K562 (cell line): ENCODE measurements at regions not wholly inside any gene's neighbourhood (a gene's known extent, or its start where the extent isn't known, plus 50 kb on each side); places are given as distances from the start of the nearest gene placed in this dataset.
A peak's percentile ranks its signal among the peaks of the same experiment; 100 is the strongest.

Experiments used
- ATAC-seq: fragments of 200-7000 bp; cut with Tn5 transposase; 3 replicates; pipeline ENCODE4 v1.9.1; 2020; ENCODE audit warnings: moderate library complexity
- BruUV-seq: library from RNA; stranded (reverse); fragments of 400-500 nt; replicated peaks from 2 replicates; lab custom pipeline; 2021; lab: Mats Ljungman, UMichigan
- CTCF ChIA-PET: fragments of 300-600 bp; formaldehyde crosslinking; extraction: SDS; loops from one replicate; lab custom pipeline; 2021; ENCODE audit warnings: low intra/inter-chr PET ratio; lab: Yijun Ruan, JAX
- POLR2A ChIA-PET: fragments of 300-600, 350-650 bp; sonication (Branson Sonifier 250); formaldehyde crosslinking; extraction: SDS; loops from one replicate; lab custom pipeline; 2021; ENCODE audit warnings: antibody characterized with exemption, inconsistent platforms; lab: Yijun Ruan, JAX
- DNase-seq, 4 experiments: peaks; one replicate each; pipeline versions ENCODE4 v3.0.0 to v3.0.0-alpha.2; 2011 to 2018; ENCODE audit warnings: low spot score in 3 of 4, mixed read lengths in 3 of 4; ENCODE audit errors: extremely low read depth in 1 of 4
- FAIRE-seq: peaks from 2 replicates; lab custom pipeline; 2011; peaks lifted over from hg19 to GRCh38; lab: Jason Lieb, UNC
- H2AFZ ChIP-seq: 2 replicates; pipeline ENCODE4 v1.6.0; 2011; ENCODE audit warnings: low read depth, low read length, control low read depth, inconsistent platforms
- H3K27ac ChIP-seq: fragments of 200-600 bp; 3 replicates; pipeline ENCODE4 v1.8.0; 2011; ENCODE audit warnings: low read depth, mild to moderate bottlenecking, control low read depth, inconsistent platforms, low read length, moderate library complexity, mixed read lengths; ENCODE audit errors: extremely low read depth
- H3K27me3 ChIP-seq, 2 experiments: fragments of 300-600 bp in 1 of 2; 2 replicates in 1 of 2; 3 replicates in 1 of 2; pipeline versions ENCODE4 v1.6.0 to v1.8.0; 2011; ENCODE audit warnings: inconsistent platforms in 2 of 2, low read length in 2 of 2, mild to moderate bottlenecking in 1 of 2, mixed read lengths in 1 of 2, moderate library complexity in 1 of 2; ENCODE audit not compliant: control insufficient read depth in 2 of 2, insufficient read depth in 2 of 2
- H3K36me3 ChIP-seq: fragments of 300-600 bp; 3 replicates; pipeline ENCODE4 v1.8.0; 2011; ENCODE audit warnings: mild to moderate bottlenecking, low read length, inconsistent platforms; ENCODE audit not compliant: control insufficient read depth, insufficient read depth
- H3K4me1 ChIP-seq, 2 experiments: fragments of 200-600 bp in 1 of 2; replicated peaks in 1 of 2; 2 replicates in 1 of 2; 3 replicates in 1 of 2; pipeline versions ENCODE4 v1.5.1 to v1.8.0; 2011; ENCODE audit warnings: inconsistent platforms in 2 of 2, low read length in 2 of 2, mild to moderate bottlenecking in 1 of 2, mixed read lengths in 1 of 2, moderate library complexity in 1 of 2; ENCODE audit not compliant: control insufficient read depth in 2 of 2, insufficient read depth in 2 of 2
- H3K4me2 ChIP-seq: 2 replicates; pipeline ENCODE4 v1.6.1; 2011; ENCODE audit warnings: low read length, control low read depth, inconsistent platforms, mixed read lengths; ENCODE audit not compliant: insufficient read depth
- H3K4me3 ChIP-seq: fragments of 200-600 bp; sonication (generic), shearing (Covaris generic); 2 replicates; pipeline ENCODE4 v1.5.1; 2016; ENCODE audit warnings: control low read depth, inconsistent platforms
- H3K79me2 ChIP-seq: fragments of 200-600 bp; 3 replicates; pipeline ENCODE4 v1.8.0; 2011; ENCODE audit warnings: low read length, inconsistent platforms; ENCODE audit not compliant: control insufficient read depth, insufficient read depth
- H3K9ac ChIP-seq, 2 experiments: 2 replicates each; pipeline versions ENCODE4 v1.6.0 to v1.6.1; 2011; ENCODE audit warnings: low read depth in 2 of 2, low read length in 2 of 2, control low read depth in 1 of 2, inconsistent platforms in 1 of 2, mild to moderate bottlenecking in 1 of 2, mixed read lengths in 1 of 2; ENCODE audit not compliant: insufficient read depth in 1 of 2
- H3K9me1 ChIP-seq: one replicate; pipeline ENCODE4 v1.6.0; 2011; ENCODE audit warnings: inconsistent platforms, mild to moderate bottlenecking, low read length, moderate library complexity; ENCODE audit not compliant: control insufficient read depth, insufficient read depth
- H3K9me3 ChIP-seq: replicated peaks from 2 replicates; pipeline ENCODE4 v1.5.1; 2011; ENCODE audit warnings: low read depth, low read length, inconsistent platforms; ENCODE audit not compliant: control insufficient read depth, insufficient read depth
- H4K20me1 ChIP-seq: replicated peaks from 2 replicates; pipeline ENCODE4 v1.6.1; 2011; ENCODE audit warnings: low read length, inconsistent platforms, mixed read lengths; ENCODE audit not compliant: control insufficient read depth, insufficient read depth
- ATF1 ChIP-seq, 2 experiments: fragments of 450-650 bp in 1 of 2; IDR thresholded peaks; 2 replicates each; pipeline ENCODE4 v1.6.1; 2016; ENCODE audit warnings: missing compliant biosample characterization in 1 of 2, missing genetic modification characterization in 1 of 2
- EP300 ChIP-seq: IDR thresholded peaks from 2 replicates; pipeline ENCODE4 v1.6.1; 2012; ENCODE audit warnings: low read length, improper control_type of control experiment
- ETV1 ChIP-seq: fragments of 450-650 bp; conservative IDR thresholded peaks from 2 replicates; pipeline ENCODE4 v1.6.1; 2016; ENCODE audit warnings: missing genetic modification characterization, control low read depth, low read depth, missing compliant biosample characterization
- FOSL1 ChIP-seq: fragments of 200-800 bp; sonication (Bioruptor generic); conservative IDR thresholded peaks from 2 replicates; pipeline ENCODE4 v1.6.1; 2016; ENCODE audit warnings: missing genetic modification characterization, missing compliant biosample characterization
- KLF6 ChIP-seq: fragments of 250-450 bp; sonication (Bioruptor Pico); IDR thresholded peaks from 2 replicates; pipeline ENCODE4 v1.4.0; 2020; ENCODE audit warnings: mild to moderate bottlenecking, moderate library complexity, borderline replicate concordance
- MECOM ChIP-seq: fragments of 250-450 bp; sonication (Bioruptor Pico); IDR thresholded peaks from 2 replicates; pipeline ENCODE4 v1.8.0; 2022; ENCODE audit warnings: inconsistent platforms
- NFE2 ChIP-seq: IDR thresholded peaks from 2 replicates; pipeline ENCODE4 v1.6.1; 2014; ENCODE audit warnings: antibody characterized with exemption, low read depth
- POLR3A ChIP-seq: IDR thresholded peaks from 2 replicates; pipeline ENCODE4 v1.6.1; 2011; ENCODE audit warnings: borderline replicate concordance, mild to moderate bottlenecking, moderate library complexity; ENCODE audit not compliant: insufficient read length, insufficient read depth; ENCODE audit errors: extremely low read depth
- RAD51 ChIP-seq: fragments of 450-650 bp; IDR thresholded peaks from 2 replicates; pipeline ENCODE4 v1.7.1; 2016; ENCODE audit warnings: low read depth, mild to moderate bottlenecking, borderline replicate concordance
- SMAD4 ChIP-seq: fragments of 250-450 bp; sonication (Bioruptor Pico); conservative IDR thresholded peaks from 2 replicates; pipeline ENCODE4 v1.8.0; 2021; ENCODE audit warnings: inconsistent platforms, mild to moderate bottlenecking, moderate library complexity
- TRIM24 ChIP-seq, 2 experiments: fragments of 450-650 bp; IDR thresholded peaks; 2 replicates each; pipeline ENCODE4 v1.6.1; 2016
- ZBTB1 ChIP-seq: sonication (generic); formaldehyde crosslinking; IDR thresholded peaks from 2 replicates; pipeline ENCODE4 v1.8.1; 2023; ENCODE audit warnings: missing genetic modification reagents, low read depth, mild to moderate bottlenecking, borderline replicate concordance
- ZBTB17 ChIP-seq: fragments of 450-650 bp; formaldehyde crosslinking; IDR thresholded peaks from 2 replicates; pipeline ENCODE4 v1.4.0; 2020; ENCODE audit warnings: mild to moderate bottlenecking
- ZFP1 ChIP-seq: fragments of 450-650 bp; formaldehyde crosslinking; IDR thresholded peaks from 2 replicates; pipeline ENCODE4 v1.4.0; 2020; ENCODE audit warnings: mild to moderate bottlenecking, mixed read lengths
- WGBS: fragments of 100-300 bp; shearing (Covaris generic); methylation state at CpG from one replicate; pipeline ENCODE4 v1.1.6; 2016; ENCODE audit warnings: low coverage, mixed read lengths; ENCODE audit not compliant: insufficient coverage; ENCODE audit errors: missing lambda C conversion rate; 5-methylcytosine and 5-hydroxymethylcytosine counted together
- in situ Hi-C: fragments of 300-500 bp; cut with MboI; formaldehyde crosslinking; loops from 4 replicates; pipeline ENCODE4 v1.15.0; 2018; ENCODE audit warnings: inconsistent platforms, mixed read lengths
- intact Hi-C: fragments of 100-400 bp; cut with micrococcal nuclease; formaldehyde crosslinking; loops from 2 replicates; pipeline ENCODE4 v1.14.2; 2022
- TF ChIP-seq, protein P1 (sequence below): fragments of 450-650 bp; IDR thresholded peaks from 2 replicates; pipeline ENCODE4 v1.6.1; 2016
- TF ChIP-seq, protein P2 (sequence below): fragments of 450-650 bp; IDR thresholded peaks from 2 replicates; pipeline ENCODE4 v1.6.1; 2014; ENCODE audit warnings: low read depth, mild to moderate bottlenecking, moderate library complexity, borderline replicate concordance

DNA sequence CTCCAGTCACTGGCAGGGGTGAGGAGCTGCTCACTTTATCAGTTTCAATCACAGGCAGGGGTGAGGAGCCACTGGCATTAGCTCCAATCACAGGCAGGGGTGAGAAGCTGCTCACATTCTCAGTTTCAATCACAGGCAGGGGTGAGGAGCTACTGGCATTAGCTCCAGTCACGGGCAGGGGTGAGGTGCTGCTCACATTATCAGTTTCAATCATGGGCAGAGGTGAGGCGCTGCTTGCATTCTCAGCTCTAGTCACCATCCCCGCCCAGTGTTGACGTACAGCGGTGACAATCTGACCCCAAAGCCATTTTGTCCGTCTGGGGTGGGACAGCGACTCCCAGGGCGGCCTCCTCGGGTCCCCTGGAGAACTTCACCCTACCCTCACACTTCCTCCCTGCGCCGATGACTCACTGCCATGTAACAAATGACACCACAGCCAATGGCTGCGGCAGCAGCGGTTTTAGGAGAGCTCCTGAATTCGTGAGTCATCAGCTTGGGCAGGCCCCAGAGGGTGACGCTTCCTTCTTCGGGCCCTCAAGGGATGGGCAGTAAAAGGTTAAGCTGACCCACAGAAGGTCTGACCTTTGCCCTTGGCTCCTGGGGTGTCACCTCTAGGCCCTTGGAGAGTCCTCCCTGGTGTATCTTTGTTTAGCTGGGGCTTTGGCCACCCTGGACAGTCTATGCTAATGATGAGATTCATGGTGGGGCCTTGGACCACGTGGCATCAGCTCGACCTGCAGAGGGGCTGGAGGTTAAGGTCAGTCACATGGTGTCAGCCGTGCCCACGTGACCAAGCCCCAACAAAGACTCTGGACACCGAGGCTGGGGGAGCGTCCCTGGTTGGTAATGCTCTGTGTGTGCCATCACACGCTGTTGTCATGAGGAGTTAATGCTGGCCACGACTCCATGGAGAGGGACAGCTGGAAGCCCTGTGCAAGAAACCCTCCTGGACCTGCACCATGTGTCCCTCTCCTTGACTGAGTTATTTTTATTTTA lies 171.7 kb downstream of the C16orf95 start:
- no peak overlapping the region; the same call in 1 of the 2 replicates for H3K4me2 ChIP-seq
- H3K27me3 ChIP-seq: peaks cover 2 to 7% of the 10 kb centered on the region in 2 experiments; a peak in 2 of 5 replicates
- H4K20me1 ChIP-seq: no peaks in the 10 kb centered on the region
- in situ Hi-C loops: no loop called here
- peak; percentile 88 for FAIRE-seq
- CTCF ChIA-PET: interaction anchor here (0.6 kb wide), 1 partner anchor 1333 kb away, joined by 3 read pairs; no protein-coding TSS in a partner anchor
- BruUV-seq: no TSS peak
- H3K9me1 ChIP-seq: no peaks in the 10 kb centered on the region
- H3K79me2 ChIP-seq: no peaks in the 10 kb centered on the region
- intact Hi-C loops: no loop called here
- no peak overlapping the region for H3K4me3 ChIP-seq
- 9% methylated on average over 22 of the region's 24 CpGs for WGBS
- POLR2A ChIA-PET: interaction anchor here (0.6 to 1.2 kb wide), 5 partner anchors 12 to 222 kb away, joined by 3 to 6 read pairs (median 4); no protein-coding TSS in a partner anchor
- no peaks in the 10 kb centered on the region for H3K36me3 ChIP-seq
- H3K9ac ChIP-seq: 0 out of 4 replicates have a peak overlapping the region, but pooled peaks of 1 of the 2 experiments have one; percentile 65
- H3K4me1 ChIP-seq: peaks cover 5 to 7% of the 10 kb centered on the region in 2 experiments; a peak in 4 of 5 replicates
- peak overlapping the region; percentile 39; the same call in 1 of the 3 replicates for H3K27ac ChIP-seq
- H3K9me3 ChIP-seq: no peaks in the 10 kb centered on the region
- peak; percentile 95 for ATAC-seq
- peak overlapping the region; percentile 63; the same call in 1 of the 2 replicates for H2AFZ ChIP-seq
- peak; percentile 70 to 84 (median 75) for DNase-seq
- TF ChIP-seq EP300 (peak; percentile 20; the same call in 1 of the 2 replicates), ETV1 (tag) (no peak), MECOM (CRISPR knock-in tag) (no peak), TRIM24 (IDR thresholded peaks at IDR 0.05) (peak in 1 of 2 experiments; percentile 21; a peak in 1 of 4 replicates), ZBTB1 (CRISPR knock-in tag) (no peak), RAD51 (peak; percentile 80), SMAD4 (CRISPR knock-in tag) (0 out of 2 replicates have a peak, but pooled peaks have one; percentile 30), KLF6 (CRISPR knock-in tag) (no peak), FOSL1 (tag) (peak; percentile 99), NFE2 (peak; percentile 23; the same call in 1 of the 2 replicates), POLR3A (no peak), ZFP1 (CRISPR knock-in tag) (no peak), ZBTB17 (CRISPR knock-in tag) (no peak), ATF1 (CRISPR knock-in tag; IDR thresholded peaks at IDR 0.05) (no peak), ATF1 (tag; IDR thresholded peaks at IDR 0.05) (peak; percentile 84)
- TF ChIP-seq, protein P1, sequence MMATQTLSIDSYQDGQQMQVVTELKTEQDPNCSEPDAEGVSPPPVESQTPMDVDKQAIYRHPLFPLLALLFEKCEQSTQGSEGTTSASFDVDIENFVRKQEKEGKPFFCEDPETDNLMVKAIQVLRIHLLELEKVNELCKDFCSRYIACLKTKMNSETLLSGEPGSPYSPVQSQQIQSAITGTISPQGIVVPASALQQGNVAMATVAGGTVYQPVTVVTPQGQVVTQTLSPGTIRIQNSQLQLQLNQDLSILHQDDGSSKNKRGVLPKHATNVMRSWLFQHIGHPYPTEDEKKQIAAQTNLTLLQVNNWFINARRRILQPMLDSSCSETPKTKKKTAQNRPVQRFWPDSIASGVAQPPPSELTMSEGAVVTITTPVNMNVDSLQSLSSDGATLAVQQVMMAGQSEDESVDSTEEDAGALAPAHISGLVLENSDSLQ: peak; percentile 71
- TF ChIP-seq, protein P2, sequence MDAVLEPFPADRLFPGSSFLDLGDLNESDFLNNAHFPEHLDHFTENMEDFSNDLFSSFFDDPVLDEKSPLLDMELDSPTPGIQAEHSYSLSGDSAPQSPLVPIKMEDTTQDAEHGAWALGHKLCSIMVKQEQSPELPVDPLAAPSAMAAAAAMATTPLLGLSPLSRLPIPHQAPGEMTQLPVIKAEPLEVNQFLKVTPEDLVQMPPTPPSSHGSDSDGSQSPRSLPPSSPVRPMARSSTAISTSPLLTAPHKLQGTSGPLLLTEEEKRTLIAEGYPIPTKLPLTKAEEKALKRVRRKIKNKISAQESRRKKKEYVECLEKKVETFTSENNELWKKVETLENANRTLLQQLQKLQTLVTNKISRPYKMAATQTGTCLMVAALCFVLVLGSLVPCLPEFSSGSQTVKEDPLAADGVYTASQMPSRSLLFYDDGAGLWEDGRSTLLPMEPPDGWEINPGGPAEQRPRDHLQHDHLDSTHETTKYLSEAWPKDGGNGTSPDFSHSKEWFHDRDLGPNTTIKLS: peak; percentile 22; the same call in 1 of the 2 replicates
